Body of pancreas (tissue), 4 donors: ENCODE measurements at regions not wholly inside any gene's neighbourhood (a gene's known extent, or its start where the extent isn't known, plus 50 kb on each side); places are given as distances from the start of the nearest gene placed in this dataset.

Experiments
- POLR2A ChIP-seq, 3 donors: fragments of 450-650 bp; IDR thresholded peaks; one replicate each; pipeline ENCODE4 v1.6.1; 2016; ENCODE audit warnings: antibody characterized with exemption in 3 of 3, mild to moderate bottlenecking in 2 of 3
- TF ChIP-seq, protein P1 (sequence below), 7 experiments: fragments of 450-650 bp in 4 of 7; fragments of 200-600 bp in 3 of 7; sonication (generic) in 3 of 7; IDR thresholded peaks; one replicate each; pipeline ENCODE4 v1.5.1; 2016 to 2019; ENCODE audit warnings: antibody characterized with exemption in 7 of 7

DNA sequence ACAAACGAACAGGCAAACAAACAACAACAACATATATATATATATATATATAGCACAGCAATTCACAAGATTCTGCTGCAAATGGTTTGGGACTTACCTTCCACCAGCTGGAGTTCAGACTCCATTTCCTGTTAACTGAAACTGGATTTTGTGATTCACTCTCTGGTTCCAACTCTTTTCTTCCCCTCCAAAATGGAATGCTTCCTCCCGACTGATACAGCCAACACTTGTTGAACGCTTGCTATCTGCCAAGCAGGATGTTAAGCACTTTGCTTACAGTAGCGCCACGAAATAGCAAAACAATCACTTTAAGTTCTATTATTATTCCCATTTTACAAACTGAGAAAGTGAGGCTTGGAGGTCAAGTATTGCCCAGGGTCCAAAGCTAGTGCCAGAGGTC, 116.0 kb upstream of the TMEM132C start:
- TF ChIP-seq, protein P1, sequence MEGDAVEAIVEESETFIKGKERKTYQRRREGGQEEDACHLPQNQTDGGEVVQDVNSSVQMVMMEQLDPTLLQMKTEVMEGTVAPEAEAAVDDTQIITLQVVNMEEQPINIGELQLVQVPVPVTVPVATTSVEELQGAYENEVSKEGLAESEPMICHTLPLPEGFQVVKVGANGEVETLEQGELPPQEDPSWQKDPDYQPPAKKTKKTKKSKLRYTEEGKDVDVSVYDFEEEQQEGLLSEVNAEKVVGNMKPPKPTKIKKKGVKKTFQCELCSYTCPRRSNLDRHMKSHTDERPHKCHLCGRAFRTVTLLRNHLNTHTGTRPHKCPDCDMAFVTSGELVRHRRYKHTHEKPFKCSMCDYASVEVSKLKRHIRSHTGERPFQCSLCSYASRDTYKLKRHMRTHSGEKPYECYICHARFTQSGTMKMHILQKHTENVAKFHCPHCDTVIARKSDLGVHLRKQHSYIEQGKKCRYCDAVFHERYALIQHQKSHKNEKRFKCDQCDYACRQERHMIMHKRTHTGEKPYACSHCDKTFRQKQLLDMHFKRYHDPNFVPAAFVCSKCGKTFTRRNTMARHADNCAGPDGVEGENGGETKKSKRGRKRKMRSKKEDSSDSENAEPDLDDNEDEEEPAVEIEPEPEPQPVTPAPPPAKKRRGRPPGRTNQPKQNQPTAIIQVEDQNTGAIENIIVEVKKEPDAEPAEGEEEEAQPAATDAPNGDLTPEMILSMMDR (IDR thresholded peaks at IDR 0.05), result no peak
- TF ChIP-seq POLR2A (IDR thresholded peaks at IDR 0.05), result no peak
